MCF 10A (cell line): ENCODE measurements at regions not wholly inside any gene's neighbourhood (a gene's known extent, or its start where the extent isn't known, plus 50 kb on each side); places are given as distances from the start of the nearest gene placed in this dataset.

Source experiments
- BruUV-seq: library from RNA; stranded (reverse); fragments of 400-500 nt; replicated peaks from 2 replicates; lab custom pipeline; 2021; lab: Mats Ljungman, UMichigan
- CTCF ChIA-PET: fragments of 300-600 bp; sonication (Branson Sonifier 250); formaldehyde crosslinking; extraction: SDS; loops from one replicate; lab custom pipeline; 2021; ENCODE audit warnings: antibody characterized with exemption, inconsistent platforms; lab: Yijun Ruan, JAX
- POLR2A ChIA-PET: fragments of 300-600, 350-650 bp; sonication (Branson Sonifier 250); formaldehyde crosslinking; extraction: SDS; loops from one replicate; lab custom pipeline; 2020; ENCODE audit warnings: antibody characterized with exemption, inconsistent platforms; lab: Yijun Ruan, JAX
- DNase-seq: peaks from one replicate; pipeline ENCODE4 v3.0.0-alpha.2; 2018; ENCODE audit not compliant: unreplicated experiment
- H3K27ac Mint-ChIP-seq: one replicate; pipeline ENCODE4 v1.8.0; 2022; ENCODE audit warnings: mild to moderate bottlenecking, low read depth, mixed read lengths; ENCODE audit not compliant: unreplicated experiment
- H3K27me3 Mint-ChIP-seq: one replicate; pipeline ENCODE4 v1.8.0; 2022; ENCODE audit warnings: mixed read lengths; ENCODE audit not compliant: insufficient read depth, unreplicated experiment
- H3K36me3 Mint-ChIP-seq: one replicate; pipeline ENCODE4 v1.8.0; 2022; ENCODE audit warnings: mild to moderate bottlenecking, moderate library complexity, mixed read lengths; ENCODE audit not compliant: insufficient read depth, unreplicated experiment
- H3K4me1 Mint-ChIP-seq: one replicate; pipeline ENCODE4 v1.8.0; 2022; ENCODE audit warnings: mixed read lengths; ENCODE audit not compliant: insufficient read depth, unreplicated experiment
- H3K4me3 Mint-ChIP-seq: one replicate; pipeline ENCODE4 v1.8.0; 2022; ENCODE audit warnings: mild to moderate bottlenecking, moderate library complexity, mixed read lengths; ENCODE audit not compliant: unreplicated experiment
- H3K9me3 Mint-ChIP-seq: one replicate; pipeline ENCODE4 v1.8.0; 2022; ENCODE audit warnings: mixed read lengths; ENCODE audit not compliant: unreplicated experiment
- CTCF ChIP-seq: fragments of 200-600 bp; IDR thresholded peaks from one replicate; pipeline ENCODE4 v1.8.0; 2022; ENCODE audit warnings: antibody characterized with exemption, mild to moderate bottlenecking; ENCODE audit not compliant: unreplicated experiment
- intact Hi-C: fragments of 100-400 bp; cut with micrococcal nuclease; formaldehyde crosslinking; loops from 2 replicates; pipeline ENCODE4 v1.14.1; 2022

- CTCF ChIA-PET, result interaction anchor here (1.0 kb wide), 1 partner anchor 12 kb away, joined by 3 read pairs; no protein-coding TSS in a partner anchor
- no TSS peak for BruUV-seq
- peaks cover 6% of the 10 kb centered on the region for H3K36me3 Mint-ChIP-seq
Measured at GRCh38 chr6:33914645-33915044, 110.8 kb upstream of the MLN start.

GRCh38 chr6:33912195-33912594 is 108.4 kb upstream of the MLN start:
- intact Hi-C loops, result no loop called here
- no peak overlapping the region for H3K27ac Mint-ChIP-seq
- POLR2A ChIA-PET, result no interaction called here
- peaks cover 17% of the 10 kb centered on the region for H3K27me3 Mint-ChIP-seq
- CTCF ChIA-PET, result interaction anchor here (0.7 kb wide), 1 partner anchor 167 kb away, joined by 3 read pairs; no protein-coding TSS in a partner anchor
- peaks cover 6% of the 10 kb centered on the region for H3K36me3 Mint-ChIP-seq
- BruUV-seq, result no TSS peak
- no peak for TF ChIP-seq CTCF
- H3K4me1 Mint-ChIP-seq, result peaks cover under 1% of the 10 kb centered on the region
- no peak overlapping the region for H3K4me3 Mint-ChIP-seq
- H3K9me3 Mint-ChIP-seq, result no peaks in the 10 kb centered on the region
- no peak for DNase-seq

More at GRCh38 chr6:33914645-33915044, 110.8 kb upstream of the MLN start:
- no peak for TF ChIP-seq CTCF
- Mint-ChIP-seq H3K27ac (no peak overlapping the region), H3K4me1 (no peaks in the 10 kb centered on the region), H3K27me3 (peaks cover 22% of the 10 kb centered on the region), H3K4me3 (no peak overlapping the region), H3K9me3 (no peaks in the 10 kb centered on the region)
- no peak for DNase-seq
- intact Hi-C loops, result no loop called here
- POLR2A ChIA-PET, result no interaction called here

GRCh38 chr6:33911488-33911887 is 107.7 kb upstream of the MLN start:
- Mint-ChIP-seq H3K27me3 (peaks cover 17% of the 10 kb centered on the region), H3K4me3 (no peak overlapping the region), H3K9me3 (no peaks in the 10 kb centered on the region), H3K4me1 (peaks cover 7% of the 10 kb centered on the region), H3K27ac (no peak overlapping the region), H3K36me3 (peaks cover 6% of the 10 kb centered on the region)
- TF ChIP-seq CTCF, result no peak
- CTCF ChIA-PET, result interaction anchor here (0.7 kb wide), 1 partner anchor 166 kb away, joined by 3 read pairs; no protein-coding TSS in a partner anchor
- intact Hi-C loops, result no loop called here
- DNase-seq, result no peak
- no TSS peak for BruUV-seq
- POLR2A ChIA-PET, result no interaction called here

GRCh38 chr6:33910594-33910993 is 106.8 kb upstream of the MLN start:
- POLR2A ChIA-PET, result no interaction called here
- H3K36me3 Mint-ChIP-seq, result peaks cover 6% of the 10 kb centered on the region
- CTCF ChIA-PET, result no interaction called here
- no peak overlapping the region for H3K4me3 Mint-ChIP-seq
- no peak for TF ChIP-seq CTCF
- intact Hi-C loops, result no loop called here
- no TSS peak for BruUV-seq
- H3K4me1 Mint-ChIP-seq, result peaks cover 13% of the 10 kb centered on the region
- no peaks in the 10 kb centered on the region for H3K9me3 Mint-ChIP-seq
- DNase-seq, result no peak
- H3K27ac Mint-ChIP-seq, result no peak overlapping the region
- H3K27me3 Mint-ChIP-seq, result peaks cover 25% of the 10 kb centered on the region
